Adrenal gland (tissue), 9 donors: ENCODE measurements at regions not wholly inside any gene's neighbourhood (a gene's known extent, or its start where the extent isn't known, plus 50 kb on each side); places are given as distances from the start of the nearest gene placed in this dataset.
"Not testable (repeated sequence)": the region's sequence is repeated elsewhere in the genome, so short reads cannot be mapped to it uniquely, and the experiment has no call there.

Experiments used
- DNase-seq, 7 donors: peaks; one replicate each; pipeline ENCODE4 v3.0.0-alpha.2; 2019 to 2020
- H3K27ac ChIP-seq, 5 donors: fragments of 200-600 bp; sonication (generic) in 4 of 5; 1 replicate in 3 of 5; 2 replicates in 2 of 5; pipeline versions ENCODE4 v1.5.1 to v1.8.0; 2016 to 2020; ENCODE audit warnings: mild to moderate bottlenecking in 1 of 5
- H3K27me3 ChIP-seq: fragments of 200-600 bp; 2 replicates; pipeline ENCODE4 v1.8.0; 2021
- H3K36me3 ChIP-seq, 2 donors: fragments of 200-600 bp; replicated peaks in 1 of 2; 1 replicate in 1 of 2; 2 replicates in 1 of 2; pipeline versions ENCODE4 v1.5.1 to v1.8.0; 2018 to 2022
- H3K4me1 ChIP-seq, 2 donors: fragments of 200-600 bp; replicated peaks in 1 of 2; 1 replicate in 1 of 2; 2 replicates in 1 of 2; pipeline versions ENCODE4 v1.5.1 to v1.8.0; 2018 to 2021
- H3K4me3 ChIP-seq, 4 donors: fragments of 200-600 bp; sonication (generic) in 3 of 4; one replicate each; pipeline ENCODE4 v1.5.1; 2016 to 2018
- H3K9me3 ChIP-seq, 3 donors: fragments of 200-600 bp; sonication (generic) in 1 of 3; replicated peaks in 1 of 3; 1 replicate in 2 of 3; 2 replicates in 1 of 3; pipeline versions ENCODE4 v1.5.1 to v1.8.0; 2016 to 2021
- POLR2A ChIP-seq, 2 donors: fragments of 450-650 bp; IDR thresholded peaks; one replicate each; pipeline ENCODE4 v1.6.1; 2017; ENCODE audit warnings: antibody characterized with exemption in 2 of 2, mild to moderate bottlenecking in 2 of 2, moderate library complexity in 1 of 2
- WGBS, 4 donors: extraction: QIAGEN DNeasy Blood & Tissue Kit in 2 of 4; methylation state at CpG; one replicate each; pipeline versions ENCODE4 v1.1.5 to v1.1.7; 2013 to 2017; 5-methylcytosine and 5-hydroxymethylcytosine counted together
- intact Hi-C, 2 donors: fragments of 100-400 bp; cut with DNase I; formaldehyde crosslinking; loops; one replicate each; pipeline versions ENCODE4 v1.14.1 to v1.15.0; 2022 to 2023
- TF ChIP-seq, protein P1 (sequence below), 6 experiments: fragments of 450-650 bp in 4 of 6; fragments of 200-600 bp in 2 of 6; sonication (generic) in 1 of 6; IDR thresholded peaks; 1 replicate in 5 of 6; 2 replicates in 1 of 6; pipeline versions ENCODE4 v1.5.1 to v1.8.0; 2016 to 2021; ENCODE audit warnings: antibody characterized with exemption in 6 of 6, mild to moderate bottlenecking in 2 of 6, moderate library complexity in 1 of 6
- donor health status: healthy with polysubstance abuse.
- donor health status: Bipolar disorder and iron deficiency.
- donor health status: DM: yes; HTN: yes; CAD: no.
- donor health status: DM: no; HTN: no; CAD: no.
- donor health status: DM: no; HTN: no; CAD: no.

DNA sequence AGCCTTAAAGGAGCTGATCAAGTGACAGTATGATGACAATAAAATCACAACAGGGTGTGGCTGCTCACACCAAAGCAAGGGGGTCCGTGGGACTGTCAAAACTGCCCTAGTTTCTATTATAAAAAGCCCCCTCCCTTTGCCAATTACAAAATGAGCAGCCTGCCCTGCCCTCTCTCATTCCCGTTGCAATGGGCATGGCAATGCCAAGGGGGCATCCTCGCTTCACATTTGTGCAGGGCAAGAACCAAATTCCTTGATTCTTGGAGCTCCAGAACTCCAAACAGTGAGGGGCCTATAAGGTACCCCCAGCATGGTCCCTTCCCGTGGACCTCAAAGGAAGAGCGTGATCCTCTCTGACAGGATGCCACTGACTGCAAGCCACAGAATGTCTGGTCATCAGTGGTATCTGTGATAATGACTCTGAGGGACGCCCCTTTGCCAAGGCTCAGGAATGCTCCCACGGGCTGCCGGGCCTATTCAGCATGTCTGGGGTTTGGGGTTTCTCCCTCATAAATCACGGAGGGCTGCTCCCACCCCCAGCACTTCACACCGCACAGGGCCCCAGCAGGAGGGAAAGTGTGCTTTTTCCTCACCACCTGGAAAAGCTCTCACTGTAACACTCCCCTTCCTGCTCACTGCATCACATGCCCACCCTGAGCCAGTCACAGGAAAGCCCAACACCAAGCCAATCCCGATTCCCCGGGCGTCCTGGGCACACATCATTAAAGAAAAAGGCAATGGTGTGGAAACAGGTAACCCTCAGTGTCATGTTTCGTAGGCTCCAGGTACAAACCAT lies 105.1 kb upstream of the TRPM1 start:
- Histone ChIP-seq H3K9me3 (no peaks in the 10 kb centered on the region), H3K36me3 (no peaks in the 10 kb centered on the region), H3K27me3 (no peaks in the 10 kb centered on the region), H3K27ac (no peak overlapping the region), H3K4me3 (no peak overlapping the region), H3K4me1 (no peaks in the 10 kb centered on the region)
- intact Hi-C loops, result no loop called here
- DNase-seq, result peak in 2 of 7 donors; percentile 12 to 38
- TF ChIP-seq, protein P1, sequence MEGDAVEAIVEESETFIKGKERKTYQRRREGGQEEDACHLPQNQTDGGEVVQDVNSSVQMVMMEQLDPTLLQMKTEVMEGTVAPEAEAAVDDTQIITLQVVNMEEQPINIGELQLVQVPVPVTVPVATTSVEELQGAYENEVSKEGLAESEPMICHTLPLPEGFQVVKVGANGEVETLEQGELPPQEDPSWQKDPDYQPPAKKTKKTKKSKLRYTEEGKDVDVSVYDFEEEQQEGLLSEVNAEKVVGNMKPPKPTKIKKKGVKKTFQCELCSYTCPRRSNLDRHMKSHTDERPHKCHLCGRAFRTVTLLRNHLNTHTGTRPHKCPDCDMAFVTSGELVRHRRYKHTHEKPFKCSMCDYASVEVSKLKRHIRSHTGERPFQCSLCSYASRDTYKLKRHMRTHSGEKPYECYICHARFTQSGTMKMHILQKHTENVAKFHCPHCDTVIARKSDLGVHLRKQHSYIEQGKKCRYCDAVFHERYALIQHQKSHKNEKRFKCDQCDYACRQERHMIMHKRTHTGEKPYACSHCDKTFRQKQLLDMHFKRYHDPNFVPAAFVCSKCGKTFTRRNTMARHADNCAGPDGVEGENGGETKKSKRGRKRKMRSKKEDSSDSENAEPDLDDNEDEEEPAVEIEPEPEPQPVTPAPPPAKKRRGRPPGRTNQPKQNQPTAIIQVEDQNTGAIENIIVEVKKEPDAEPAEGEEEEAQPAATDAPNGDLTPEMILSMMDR (IDR thresholded peaks at IDR 0.05), result peak in 1 of 6 experiments; percentile 11
- no peak for TF ChIP-seq POLR2A (IDR thresholded peaks at IDR 0.05)
- 70 to 74% (median 73%) methylated on average over 9 to 14 of the region's 14 CpGs for WGBS, 4 donors

DNA sequence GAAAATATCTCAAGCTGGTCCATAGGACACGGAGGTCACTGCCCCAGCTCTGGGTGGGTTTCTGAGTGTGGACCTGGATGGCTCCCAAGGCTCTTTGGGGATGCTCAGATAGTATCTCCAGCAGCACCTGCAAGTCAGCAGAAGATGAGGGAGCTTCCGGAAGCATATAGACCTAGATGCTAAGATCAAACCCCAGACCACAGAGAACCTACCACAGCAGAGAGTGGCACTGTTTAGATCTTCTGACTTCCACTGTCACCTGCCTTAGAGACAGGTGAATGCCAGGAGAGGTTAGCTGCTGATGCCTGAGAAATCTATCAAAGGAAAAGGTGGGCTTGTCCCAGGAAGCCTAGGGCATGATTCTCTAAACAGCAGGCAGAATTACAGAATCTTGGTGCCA lies 105.7 kb upstream of the TRPM1 start:
- no peak overlapping the region for H3K27ac ChIP-seq
- no peaks in the 10 kb centered on the region for H3K36me3 ChIP-seq
- 64 to 90% (median 74%) methylated on average over 1 to 2 of the region's 2 CpGs for WGBS, 4 donors
- no peaks in the 10 kb centered on the region for H3K9me3 ChIP-seq
- H3K4me1 ChIP-seq, result no peaks in the 10 kb centered on the region
- peak in 2 of 7 donors; percentile 2 to 17 for DNase-seq
- intact Hi-C loops, result no loop called here
- H3K27me3 ChIP-seq, result no peaks in the 10 kb centered on the region
- TF ChIP-seq, protein P1 (IDR thresholded peaks at IDR 0.05), result no peak
- no peak for TF ChIP-seq POLR2A (IDR thresholded peaks at IDR 0.05)
- H3K4me3 ChIP-seq, result no peak overlapping the region

DNA sequence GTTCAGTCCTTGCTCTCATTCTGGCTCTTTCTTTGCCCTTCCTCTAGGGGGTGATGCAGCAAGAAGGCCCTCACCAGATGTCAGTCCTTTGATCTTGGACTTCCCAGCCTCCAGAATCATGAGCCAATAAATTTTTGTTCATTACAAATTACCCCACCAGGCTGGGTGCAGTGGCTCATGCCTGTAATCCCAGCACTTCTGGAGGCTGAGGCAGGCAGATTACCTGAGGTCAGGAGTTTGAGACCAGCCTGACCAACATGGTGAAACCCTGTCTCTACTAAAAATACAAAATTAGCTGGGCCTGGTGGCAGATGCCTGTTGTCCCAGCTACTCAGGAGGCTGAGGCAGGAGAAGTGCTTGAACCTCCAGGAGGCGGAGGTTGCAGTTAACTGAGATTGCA lies 106.3 kb upstream of the TRPM1 start:
- H3K36me3 ChIP-seq, H3K27ac ChIP-seq, H3K4me3 ChIP-seq, H3K27me3 ChIP-seq, H3K4me1 ChIP-seq, H3K9me3 ChIP-seq, intact Hi-C loops: not testable (repeated sequence)
- 90 to 100% (median 99%) methylated on average over 1 of the region's 1 CpG for WGBS, 4 donors
- DNase-seq, result peak in 1 of 7 donors; percentile 5

DNA sequence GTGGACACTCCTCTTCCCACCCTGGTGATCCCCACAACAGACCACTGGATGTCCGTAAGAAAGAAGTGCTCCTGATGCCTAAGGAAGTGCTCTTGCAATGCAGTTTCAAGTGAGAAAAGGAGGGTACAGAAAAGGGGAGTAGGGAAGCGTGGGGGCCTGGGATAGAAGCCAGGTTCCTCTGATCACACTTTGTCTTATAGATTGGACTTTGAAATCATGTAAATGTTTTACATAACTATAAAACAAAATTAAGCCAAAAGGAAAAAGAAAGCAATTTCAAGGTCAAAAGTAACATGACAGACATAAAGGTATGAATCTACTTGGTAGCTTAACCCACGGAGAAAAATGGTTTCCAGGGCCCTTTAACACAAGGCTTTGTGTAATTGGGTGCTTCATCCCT lies 107.3 kb upstream of the TRPM1 start:
- no peak overlapping the region for H3K27ac ChIP-seq
- no peaks in the 10 kb centered on the region for H3K27me3 ChIP-seq
- no peaks in the 10 kb centered on the region for H3K36me3 ChIP-seq
- TF ChIP-seq, protein P1 (IDR thresholded peaks at IDR 0.05), result no peak
- no peak for TF ChIP-seq POLR2A (IDR thresholded peaks at IDR 0.05)
- 78 to 90% (median 83%) methylated on average over 3 of the region's 3 CpGs for WGBS, 4 donors
- intact Hi-C loops, result no loop called here
- H3K9me3 ChIP-seq, result no peaks in the 10 kb centered on the region
- peak in 2 of 7 donors; percentile 1 to 11 for DNase-seq
- no peaks in the 10 kb centered on the region for H3K4me1 ChIP-seq
- H3K4me3 ChIP-seq, result no peak overlapping the region

DNA sequence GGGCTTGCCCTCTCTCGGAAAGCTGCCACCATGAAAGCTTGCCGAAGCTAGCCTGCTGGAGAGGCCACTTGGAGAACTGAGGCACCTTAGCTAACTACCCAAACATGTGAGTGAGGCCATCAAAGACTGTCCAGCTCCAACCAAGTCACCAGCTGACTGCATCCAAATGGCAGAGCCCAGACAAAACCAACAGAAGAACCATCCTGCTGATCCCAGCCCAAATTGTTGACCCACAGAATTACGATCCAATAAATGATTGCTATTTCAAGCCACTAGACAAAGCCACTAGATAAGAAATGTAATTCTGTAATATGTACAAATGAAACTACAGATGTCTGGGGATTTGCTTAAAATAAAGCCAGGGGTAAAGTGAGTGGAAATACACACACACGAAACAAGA lies 109.8 kb upstream of the TRPM1 start:
- no peak overlapping the region for H3K27ac ChIP-seq
- no peaks in the 10 kb centered on the region for H3K27me3 ChIP-seq
- no peaks in the 10 kb centered on the region for H3K36me3 ChIP-seq
- peaks cover 0 to 7% of the 10 kb centered on the region in 2 donors for H3K4me1 ChIP-seq
- intact Hi-C loops, result loop anchor here in 1 of 2 donors (5.0 kb wide), 1 partner anchor 51 kb away; no protein-coding TSS in a partner anchor
- H3K9me3 ChIP-seq, result no peaks in the 10 kb centered on the region
- WGBS, 4 donors, result 92 to 97% (median 95%) methylated on average over 4 of the region's 4 CpGs
- TF ChIP-seq, protein P1 (IDR thresholded peaks at IDR 0.05), result no peak
- TF ChIP-seq POLR2A (IDR thresholded peaks at IDR 0.05), result no peak
- H3K4me3 ChIP-seq, result no peak overlapping the region
- DNase-seq, result peak in 2 of 7 donors; percentile 3 to 39
